BJ (cell line): ENCODE measurements at regions not wholly inside any gene's neighbourhood (a gene's known extent, or its start where the extent isn't known, plus 50 kb on each side); places are given as distances from the start of the nearest gene placed in this dataset.
A peak's percentile ranks its signal among the peaks of the same experiment; 100 is the strongest.

Experiments
- CTCF ChIA-PET: fragments of 350-600 bp; formaldehyde crosslinking; extraction: SDS; loops from one replicate; lab custom pipeline; 2021; ENCODE audit warnings: antibody characterized with exemption, inconsistent platforms; lab: Yijun Ruan, JAX
- POLR2A ChIA-PET: fragments of 300-600 bp; sonication (Branson Sonifier 250); formaldehyde crosslinking; extraction: SDS; loops from one replicate; lab custom pipeline; 2021; ENCODE audit warnings: antibody characterized with exemption; lab: Charles Lee
- DNase-seq: peaks from one replicate; pipeline ENCODE4 v3.0.0-alpha.2; 2011; ENCODE audit warnings: low read depth
- H3K27me3 ChIP-seq: 2 replicates; pipeline ENCODE4 v1.6.0; 2011; ENCODE audit warnings: low read length; ENCODE audit not compliant: control insufficient read depth, insufficient read depth
- H3K36me3 ChIP-seq: 2 replicates; pipeline ENCODE4 v1.5.1; 2011; ENCODE audit warnings: low read length; ENCODE audit not compliant: control insufficient read depth, insufficient read depth
- H3K4me3 ChIP-seq: 2 replicates; pipeline ENCODE4 v1.5.1; 2011; ENCODE audit warnings: low read depth, mild to moderate bottlenecking, control low read depth, low read length
- TF ChIP-seq, protein P1 (sequence below): IDR thresholded peaks from 2 replicates; pipeline ENCODE4 v1.5.1; 2011; ENCODE audit warnings: low read depth, mild to moderate bottlenecking, control low read depth, inconsistent platforms, low read length, moderate library complexity; ENCODE audit not compliant: insufficient read depth

GRCh38 chrX:63560601-63561218 is 209.6 kb upstream of the SPIN4 start:
- ChIA-PET CTCF (no interaction called here), POLR2A (no interaction called here)
- Histone ChIP-seq H3K27me3 (no peaks in the 10 kb centered on the region), H3K36me3 (no peaks in the 10 kb centered on the region), H3K4me3 (peak overlapping the region; percentile 74)
- DNase-seq, result peak; percentile 8
- TF ChIP-seq, protein P1, sequence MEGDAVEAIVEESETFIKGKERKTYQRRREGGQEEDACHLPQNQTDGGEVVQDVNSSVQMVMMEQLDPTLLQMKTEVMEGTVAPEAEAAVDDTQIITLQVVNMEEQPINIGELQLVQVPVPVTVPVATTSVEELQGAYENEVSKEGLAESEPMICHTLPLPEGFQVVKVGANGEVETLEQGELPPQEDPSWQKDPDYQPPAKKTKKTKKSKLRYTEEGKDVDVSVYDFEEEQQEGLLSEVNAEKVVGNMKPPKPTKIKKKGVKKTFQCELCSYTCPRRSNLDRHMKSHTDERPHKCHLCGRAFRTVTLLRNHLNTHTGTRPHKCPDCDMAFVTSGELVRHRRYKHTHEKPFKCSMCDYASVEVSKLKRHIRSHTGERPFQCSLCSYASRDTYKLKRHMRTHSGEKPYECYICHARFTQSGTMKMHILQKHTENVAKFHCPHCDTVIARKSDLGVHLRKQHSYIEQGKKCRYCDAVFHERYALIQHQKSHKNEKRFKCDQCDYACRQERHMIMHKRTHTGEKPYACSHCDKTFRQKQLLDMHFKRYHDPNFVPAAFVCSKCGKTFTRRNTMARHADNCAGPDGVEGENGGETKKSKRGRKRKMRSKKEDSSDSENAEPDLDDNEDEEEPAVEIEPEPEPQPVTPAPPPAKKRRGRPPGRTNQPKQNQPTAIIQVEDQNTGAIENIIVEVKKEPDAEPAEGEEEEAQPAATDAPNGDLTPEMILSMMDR, result no peak

DNA sequence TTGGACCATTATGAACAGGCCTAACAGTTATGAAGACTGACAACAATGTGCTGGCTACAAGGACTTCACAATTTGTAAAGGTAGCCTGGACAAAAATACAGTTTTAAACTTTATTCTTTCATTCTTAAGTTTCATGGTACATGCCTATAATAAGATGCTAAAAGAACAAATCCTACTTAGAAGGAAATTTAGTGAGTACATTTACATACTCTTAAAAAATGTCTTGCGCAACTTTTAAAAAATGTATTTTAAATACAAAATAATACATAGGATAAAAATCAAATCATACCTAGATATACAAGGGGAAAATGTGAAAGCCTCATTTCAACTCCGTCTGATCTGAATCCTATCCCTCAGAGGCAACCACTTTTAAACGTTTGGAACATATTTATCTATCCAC is 200.7 kb upstream of the SPIN4 start:
- ChIA-PET CTCF (no interaction called here), POLR2A (no interaction called here)
- Histone ChIP-seq H3K4me3 (no peak overlapping the region), H3K36me3 (no peaks in the 10 kb centered on the region), H3K27me3 (no peaks in the 10 kb centered on the region)
- no peak for DNase-seq
- TF ChIP-seq, protein P1, result no peak

GRCh38 chrX:63530654-63531053 is 179.5 kb upstream of the SPIN4 start:
- no peaks in the 10 kb centered on the region for H3K36me3 ChIP-seq
- POLR2A ChIA-PET, result no interaction called here

GRCh38 chrX:63529961-63530360 is 178.8 kb upstream of the SPIN4 start:
- no peak overlapping the region for H3K4me3 ChIP-seq
- TF ChIP-seq, protein P1, result no peak
- no peaks in the 10 kb centered on the region for H3K27me3 ChIP-seq
- CTCF ChIA-PET, result no interaction called here
- POLR2A ChIA-PET, result no interaction called here
- H3K36me3 ChIP-seq, result no peaks in the 10 kb centered on the region
- DNase-seq, result no peak

More at GRCh38 chrX:63530654-63531053, 179.5 kb upstream of the SPIN4 start:
- DNase-seq, result no peak
- Histone ChIP-seq H3K27me3 (no peaks in the 10 kb centered on the region), H3K4me3 (no peak overlapping the region)
- TF ChIP-seq, protein P1, result no peak
- CTCF ChIA-PET, result no interaction called here

DNA sequence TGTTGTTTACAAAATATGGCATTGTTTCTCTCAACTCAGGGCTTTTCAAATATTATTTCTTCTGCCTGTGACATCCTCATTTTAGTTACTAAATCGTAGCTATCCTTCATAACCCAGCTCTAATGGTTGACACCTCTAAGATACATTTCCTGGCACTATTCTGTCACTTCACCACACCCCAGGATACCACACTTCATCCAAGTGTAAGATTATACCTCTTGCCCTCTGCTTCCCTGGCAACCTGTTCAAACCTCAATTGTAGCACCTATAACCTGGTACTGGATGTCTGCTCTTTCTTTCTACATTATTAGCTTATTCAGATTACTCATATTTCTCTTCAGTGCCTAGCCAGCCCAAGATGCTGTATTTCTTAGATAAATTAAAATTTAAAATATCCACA is 175.7 kb upstream of the SPIN4 start:
- TF ChIP-seq, protein P1, result no peak
- H3K36me3 ChIP-seq, result no peaks in the 10 kb centered on the region
- POLR2A ChIA-PET, result no interaction called here
- H3K27me3 ChIP-seq, result no peaks in the 10 kb centered on the region
- no peak overlapping the region for H3K4me3 ChIP-seq
- DNase-seq, result no peak
- CTCF ChIA-PET, result interaction anchor here (0.6 kb wide), 1 partner anchor 18 kb away, joined by 3 read pairs; no protein-coding TSS in a partner anchor
